Adipocyte (in vitro differentiated cells): ENCODE measurements at regions not wholly inside any gene's neighbourhood (a gene's known extent, or its start where the extent isn't known, plus 50 kb on each side); places are given as distances from the start of the nearest gene placed in this dataset.

ENCODE experiments used
- DNase-seq: peaks from one replicate; pipeline ENCODE4 v3.0.0-alpha.2; 2015; ENCODE audit warnings: low read depth
- H3K27me3 ChIP-seq: replicated peaks from 2 replicates; pipeline ENCODE4 v1.7.0; 2013; ENCODE audit warnings: mild to moderate bottlenecking, low read length, moderate library complexity; ENCODE audit not compliant: control insufficient read depth, insufficient read depth
- H3K36me3 ChIP-seq: 2 replicates; pipeline ENCODE4 v1.7.0; 2013; ENCODE audit warnings: low read length, mild to moderate bottlenecking, moderate library complexity; ENCODE audit not compliant: control insufficient read depth, insufficient read depth, severe bottlenecking
- H3K4me1 ChIP-seq: 2 replicates; pipeline ENCODE4 v1.7.0; 2013; ENCODE audit warnings: mild to moderate bottlenecking, low read length, moderate library complexity; ENCODE audit not compliant: control insufficient read depth, insufficient read depth
- H3K4me3 ChIP-seq: 2 replicates; pipeline ENCODE4 v1.7.0; 2013; ENCODE audit warnings: mild to moderate bottlenecking, low read length, moderate library complexity
- H3K9ac ChIP-seq: 2 replicates; pipeline ENCODE4 v1.7.0; 2013; ENCODE audit warnings: mild to moderate bottlenecking, low read length, moderate library complexity
- H3K9me3 ChIP-seq: 2 replicates; pipeline ENCODE4 v1.7.0; 2013; ENCODE audit warnings: mild to moderate bottlenecking, low read length, moderate library complexity; ENCODE audit not compliant: control insufficient read depth

GRCh38 chr22:48541401-48542098 lies 1286.1 kb downstream of the BRD1 start:
- H3K36me3 ChIP-seq, result no peaks in the 10 kb centered on the region
- H3K9ac ChIP-seq, result no peak overlapping the region
- no peak overlapping the region for H3K4me3 ChIP-seq
- H3K27me3 ChIP-seq, result no peaks in the 10 kb centered on the region
- no peaks in the 10 kb centered on the region for H3K4me1 ChIP-seq
- DNase-seq, result no peak
- H3K9me3 ChIP-seq, result no peaks in the 10 kb centered on the region

- H3K36me3 ChIP-seq, result no peaks in the 10 kb centered on the region
- no peak overlapping the region for H3K9ac ChIP-seq
- DNase-seq, result no peak
- no peaks in the 10 kb centered on the region for H3K27me3 ChIP-seq
- no peaks in the 10 kb centered on the region for H3K9me3 ChIP-seq
- no peaks in the 10 kb centered on the region for H3K4me1 ChIP-seq
- no peak overlapping the region for H3K4me3 ChIP-seq
These were observed 1288.4 kb downstream of the BRD1 start for GRCh38 chr22:48539261-48539660.

DNA sequence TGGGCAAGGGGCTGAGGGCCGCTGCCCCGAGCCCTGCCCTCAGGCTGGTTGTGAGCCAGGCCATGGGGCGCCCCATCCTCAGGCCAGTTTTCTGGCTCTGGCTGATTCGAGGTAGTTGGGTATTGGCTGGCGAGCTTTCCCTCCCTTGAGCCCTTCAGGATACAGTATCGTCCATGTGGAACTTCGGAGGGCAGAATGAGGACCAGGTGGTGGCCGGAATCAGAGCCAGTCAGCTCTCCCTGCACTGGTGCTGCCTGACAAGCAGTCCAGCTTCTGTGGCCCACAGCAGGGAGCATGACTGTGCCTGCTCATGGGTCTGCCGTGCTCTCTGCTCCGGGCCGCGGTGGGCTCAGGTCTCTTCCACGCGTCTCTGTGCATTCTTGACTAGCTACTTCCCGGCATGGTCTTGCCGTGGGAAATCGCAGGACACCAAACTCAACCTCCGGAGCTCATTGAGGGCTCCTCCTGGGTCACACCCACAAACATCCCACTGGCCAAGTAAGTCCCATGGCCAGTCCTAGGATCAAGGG lies 1289.3 kb downstream of the BRD1 start:
- Histone ChIP-seq H3K4me3 (no peak overlapping the region), H3K36me3 (no peaks in the 10 kb centered on the region), H3K27me3 (no peaks in the 10 kb centered on the region), H3K4me1 (no peaks in the 10 kb centered on the region), H3K9ac (no peak overlapping the region), H3K9me3 (no peaks in the 10 kb centered on the region)
- DNase-seq, result no peak

DNA sequence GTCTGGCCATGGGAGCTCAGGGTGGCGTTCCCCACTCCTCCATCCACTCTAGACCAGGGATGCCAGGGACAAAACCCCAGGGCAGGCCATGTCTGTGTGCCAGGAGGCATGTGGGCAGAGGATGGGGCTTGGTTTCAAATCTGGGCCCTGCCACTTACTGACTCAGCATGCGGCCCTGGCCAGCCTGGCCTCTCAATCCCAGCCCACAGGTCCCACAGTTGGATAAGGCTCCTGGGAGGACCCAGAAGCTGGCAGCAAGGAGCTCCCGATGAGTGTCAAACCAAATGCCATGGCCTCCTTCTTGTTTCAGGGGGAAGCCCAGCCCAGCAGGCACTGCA lies 1290.4 kb downstream of the BRD1 start:
- Histone ChIP-seq H3K27me3 (no peaks in the 10 kb centered on the region), H3K36me3 (no peaks in the 10 kb centered on the region), H3K4me1 (no peaks in the 10 kb centered on the region), H3K4me3 (no peak overlapping the region), H3K9me3 (no peaks in the 10 kb centered on the region), H3K9ac (no peak overlapping the region)
- no peak for DNase-seq

DNA sequence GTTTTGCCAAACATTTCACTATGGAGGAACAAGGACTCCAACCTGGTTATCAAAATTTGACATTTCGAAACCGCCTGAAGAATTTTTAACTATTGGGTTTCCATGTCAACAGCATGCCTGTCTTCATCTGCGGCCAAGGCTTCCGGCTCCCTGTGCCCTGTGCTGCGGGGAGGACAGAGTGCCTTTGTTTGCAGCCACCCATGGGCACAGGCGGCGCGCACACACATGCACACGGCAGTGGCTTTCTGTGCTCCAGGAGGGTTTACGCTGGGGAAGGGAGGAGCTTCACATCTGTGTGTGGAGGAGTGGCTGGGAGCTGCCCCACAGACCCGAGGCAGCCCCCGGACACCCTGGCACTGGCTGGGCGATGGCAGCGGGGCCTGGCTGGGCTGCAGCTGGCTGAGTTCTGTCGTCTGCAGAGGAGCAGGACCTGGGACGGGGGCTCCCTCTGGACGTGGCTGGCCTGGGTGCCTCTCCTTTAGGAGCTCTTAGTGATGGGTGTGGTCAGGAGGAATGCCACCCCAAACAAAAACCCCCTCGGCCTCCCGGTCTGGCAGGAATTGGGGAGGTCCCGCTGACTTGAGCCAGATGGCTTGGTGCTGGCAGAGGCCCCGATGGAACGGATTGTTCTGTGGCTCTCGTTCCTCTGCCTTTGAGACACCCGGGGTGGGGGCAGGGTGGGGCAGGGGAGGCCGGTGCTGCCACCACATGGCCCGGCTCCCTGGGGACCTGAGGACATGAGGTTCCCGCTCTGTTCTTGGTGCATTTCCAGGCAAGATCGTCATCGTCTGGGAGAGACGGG lies 1290.9 kb downstream of the BRD1 start:
- H3K9ac ChIP-seq, result no peak overlapping the region
- H3K4me3 ChIP-seq, result no peak overlapping the region
- H3K36me3 ChIP-seq, result no peaks in the 10 kb centered on the region
- H3K9me3 ChIP-seq, result no peaks in the 10 kb centered on the region
- no peak for DNase-seq
- H3K4me1 ChIP-seq, result no peaks in the 10 kb centered on the region
- no peaks in the 10 kb centered on the region for H3K27me3 ChIP-seq

DNA sequence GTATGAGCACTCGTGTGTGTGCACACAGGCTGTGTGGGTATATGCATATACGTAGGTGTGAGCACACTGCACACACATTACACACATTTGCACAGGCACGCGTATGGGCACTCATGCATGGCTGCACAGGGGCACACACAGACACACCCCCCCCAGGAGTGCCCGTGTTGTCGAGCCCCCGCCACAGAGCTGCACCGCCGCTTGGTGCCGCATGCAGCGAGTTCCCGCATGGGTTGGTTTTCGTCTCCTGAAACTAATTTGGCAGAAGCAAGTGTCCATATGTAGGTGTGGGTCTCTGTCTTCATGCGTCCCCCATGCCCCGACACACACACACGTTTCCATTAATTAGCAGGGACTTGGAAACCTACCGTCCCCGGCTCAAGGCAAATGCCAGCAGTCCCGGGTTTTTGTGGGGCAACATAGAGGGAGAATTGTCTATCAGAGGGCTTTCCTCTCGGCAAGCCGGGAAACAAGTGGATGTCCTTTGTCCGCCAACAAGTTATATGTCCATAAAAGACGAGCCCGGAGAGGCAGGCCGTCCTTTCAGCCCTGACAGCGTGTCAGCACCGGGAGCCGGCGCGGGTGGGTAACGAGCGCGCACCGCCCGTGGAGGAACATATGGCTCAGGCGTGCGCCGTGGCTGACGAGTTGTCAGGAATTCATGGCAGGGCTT lies 1291.7 kb downstream of the BRD1 start:
- Histone ChIP-seq H3K9me3 (no peaks in the 10 kb centered on the region), H3K9ac (no peak overlapping the region), H3K36me3 (no peaks in the 10 kb centered on the region), H3K27me3 (no peaks in the 10 kb centered on the region), H3K4me3 (no peak overlapping the region), H3K4me1 (no peaks in the 10 kb centered on the region)
- DNase-seq, result no peak

DNA sequence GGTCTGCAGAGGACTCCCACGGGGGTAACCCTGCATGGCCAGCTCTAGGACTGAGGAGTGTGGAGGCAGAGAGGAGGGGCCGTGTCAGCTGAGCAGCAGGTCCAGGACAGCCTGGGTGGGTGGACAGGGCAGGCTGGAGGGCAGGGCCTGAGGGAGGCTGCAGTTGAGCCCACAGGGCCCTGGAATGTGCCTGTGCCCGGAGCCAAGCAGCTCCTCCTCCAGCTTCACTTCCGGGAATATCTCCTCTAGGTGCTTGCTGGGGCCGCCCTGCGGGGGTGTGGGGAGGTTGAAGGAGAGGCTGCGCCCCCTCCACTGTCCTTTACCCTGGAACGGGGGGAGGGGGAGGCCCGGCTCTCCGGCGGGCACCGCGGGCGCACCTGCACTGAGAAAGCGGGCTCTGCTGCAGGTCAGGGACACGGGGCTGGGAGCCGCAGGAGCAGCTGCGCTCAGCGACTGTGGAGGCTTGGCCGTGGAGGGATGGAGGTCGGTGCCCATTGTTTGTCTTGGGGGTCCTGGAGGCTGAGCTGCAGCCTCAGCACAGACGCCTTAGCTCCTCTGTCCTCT lies 1293.2 kb downstream of the BRD1 start:
- Histone ChIP-seq H3K4me1 (no peaks in the 10 kb centered on the region), H3K9ac (no peak overlapping the region), H3K4me3 (no peak overlapping the region), H3K9me3 (no peaks in the 10 kb centered on the region), H3K27me3 (no peaks in the 10 kb centered on the region), H3K36me3 (no peaks in the 10 kb centered on the region)
- no peak for DNase-seq

DNA sequence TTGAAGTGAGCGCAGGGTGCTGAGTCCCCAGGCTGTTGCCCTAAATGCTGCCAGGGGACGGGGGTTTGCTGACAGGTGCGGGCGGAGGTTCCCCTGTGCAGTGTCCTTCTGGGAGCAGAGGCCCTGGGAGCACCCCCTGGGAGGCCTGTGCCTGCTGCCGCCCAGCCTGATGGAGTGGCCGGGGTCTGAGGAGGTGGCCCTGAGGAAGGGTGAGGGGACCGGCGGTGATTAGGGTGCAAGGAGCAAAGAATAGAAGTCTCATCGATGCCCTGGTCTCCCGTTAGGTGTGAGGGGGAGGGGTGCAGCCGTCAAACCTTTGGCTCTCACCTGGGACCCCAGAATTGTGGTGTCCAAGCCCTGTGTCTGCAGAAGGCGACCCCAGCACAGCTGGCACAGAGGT lies 1294.7 kb downstream of the BRD1 start:
- H3K4me3 ChIP-seq, result no peak overlapping the region
- H3K9ac ChIP-seq, result no peak overlapping the region
- no peak for DNase-seq
- H3K4me1 ChIP-seq, result no peaks in the 10 kb centered on the region
- no peaks in the 10 kb centered on the region for H3K36me3 ChIP-seq
- H3K27me3 ChIP-seq, result no peaks in the 10 kb centered on the region
- no peaks in the 10 kb centered on the region for H3K9me3 ChIP-seq

- Histone ChIP-seq H3K4me3 (no peak overlapping the region), H3K36me3 (no peaks in the 10 kb centered on the region), H3K9me3 (no peaks in the 10 kb centered on the region), H3K4me1 (no peaks in the 10 kb centered on the region), H3K9ac (no peak overlapping the region), H3K27me3 (no peaks in the 10 kb centered on the region)
- no peak for DNase-seq
These were observed 1295.8 kb downstream of the BRD1 start for GRCh38 chr22:48531761-48532435.

GRCh38 chr22:48531108-48531507 lies 1296.6 kb downstream of the BRD1 start:
- Histone ChIP-seq H3K36me3 (no peaks in the 10 kb centered on the region), H3K9ac (no peak overlapping the region), H3K4me1 (no peaks in the 10 kb centered on the region), H3K9me3 (no peaks in the 10 kb centered on the region), H3K27me3 (no peaks in the 10 kb centered on the region), H3K4me3 (no peak overlapping the region)
- DNase-seq, result no peak

GRCh38 chr22:48530666-48531065 lies 1297.0 kb downstream of the BRD1 start:
- Histone ChIP-seq H3K9me3 (no peaks in the 10 kb centered on the region), H3K4me3 (no peak overlapping the region), H3K36me3 (no peaks in the 10 kb centered on the region), H3K9ac (no peak overlapping the region), H3K4me1 (no peaks in the 10 kb centered on the region), H3K27me3 (no peaks in the 10 kb centered on the region)
- no peak for DNase-seq
